Esophagus squamous epithelium (tissue), 4 donors: ENCODE measurements at regions not wholly inside any gene's neighbourhood (a gene's known extent, or its start where the extent isn't known, plus 50 kb on each side); places are given as distances from the start of the nearest gene placed in this dataset.

Source experiments
- CTCF ChIP-seq, 6 experiments: fragments of 450-650 bp in 4 of 6; fragments of 200-600 bp in 2 of 6; sonication (generic) in 2 of 6; IDR thresholded peaks; one replicate each; pipeline ENCODE4 v1.5.1; 2016 to 2019; ENCODE audit warnings: antibody characterized with exemption in 6 of 6, mild to moderate bottlenecking in 4 of 6, moderate library complexity in 4 of 6
- POLR2A ChIP-seq, 4 donors: fragments of 450-650 bp; IDR thresholded peaks; one replicate each; pipeline ENCODE4 v1.6.1; 2017; ENCODE audit warnings: antibody characterized with exemption in 4 of 4, mild to moderate bottlenecking in 4 of 4, moderate library complexity in 3 of 4

GRCh38 chr6:115643762-115644161, 416.9 kb downstream of the FRK start:
- TF ChIP-seq CTCF (IDR thresholded peaks at IDR 0.05) (no peak), POLR2A (IDR thresholded peaks at IDR 0.05) (no peak)
